HepG2 (cell line): ENCODE measurements at regions not wholly inside any gene's neighbourhood (a gene's known extent, or its start where the extent isn't known, plus 50 kb on each side); places are given as distances from the start of the nearest gene placed in this dataset.

Experiments used
- ATAC-seq: fragments of 200-7000 bp; cut with Tn5 transposase; 3 replicates; pipeline ENCODE4 v1.9.1; 2020; ENCODE audit warnings: mild to moderate bottlenecking, moderate library complexity
- BruUV-seq: library from RNA; stranded (reverse); fragments of 400-500 nt; replicated peaks from 2 replicates; lab custom pipeline; 2021; lab: Mats Ljungman, UMichigan
- CTCF ChIA-PET: fragments of 300-600 bp; formaldehyde crosslinking; extraction: SDS; loops from one replicate; lab custom pipeline; 2021; ENCODE audit warnings: low total read pairs, inconsistent platforms, low intra/inter-chr PET ratio; lab: Yijun Ruan, JAX
- POLR2A ChIA-PET: fragments of 350-600 bp; sonication (Branson Sonifier 250); formaldehyde crosslinking; loops from one replicate; lab custom pipeline; 2020; ENCODE audit warnings: antibody characterized with exemption, inconsistent platforms; lab: Yijun Ruan, JAX
- DNase-seq: peaks from one replicate; pipeline ENCODE4 v3.0.0-alpha.2; 2015; ENCODE audit warnings: low spot score
- FAIRE-seq: peaks from 3 replicates; lab custom pipeline; 2011; peaks lifted over from hg19 to GRCh38; lab: Jason Lieb, UNC
- H2AFZ ChIP-seq: one replicate; pipeline ENCODE4 v1.6.1; 2011; ENCODE audit warnings: low read length, inconsistent platforms
- H3K27ac ChIP-seq: fragments of 300-600 bp; 3 replicates; pipeline ENCODE4 v1.8.0; 2011; ENCODE audit warnings: mixed run types, mild to moderate bottlenecking, mixed read lengths, low read length, inconsistent platforms; ENCODE audit not compliant: insufficient read depth; ENCODE audit errors: extremely low read length
- H3K27me3 ChIP-seq, 2 experiments: fragments of 200-600 bp in 1 of 2; 2 replicates in 1 of 2; 3 replicates in 1 of 2; pipeline versions ENCODE4 v1.6.0 to v1.8.0; 2011; ENCODE audit warnings: low read length in 2 of 2, mild to moderate bottlenecking in 2 of 2, moderate library complexity in 2 of 2, inconsistent platforms in 1 of 2; ENCODE audit not compliant: insufficient read depth in 2 of 2, control insufficient read depth in 1 of 2
- H3K36me3 ChIP-seq, 2 experiments: fragments of 200-600 bp in 1 of 2; replicated peaks in 1 of 2; 2 replicates in 1 of 2; 3 replicates in 1 of 2; pipeline versions ENCODE4 v1.5.1 to v1.8.0; 2011; ENCODE audit warnings: low read length in 2 of 2, inconsistent platforms in 1 of 2; ENCODE audit not compliant: insufficient read depth in 2 of 2, control insufficient read depth in 1 of 2
- H3K4me1 ChIP-seq: 2 replicates; pipeline ENCODE4 v1.5.1; 2012; ENCODE audit warnings: low read length, inconsistent platforms; ENCODE audit not compliant: insufficient read depth
- H3K4me2 ChIP-seq: 2 replicates; pipeline ENCODE4 v1.6.0; 2011; ENCODE audit warnings: low read depth, low read length, inconsistent platforms
- H3K4me3 ChIP-seq, 3 experiments: fragments of 200-600 bp in 1 of 3; sonication (generic), shearing (Covaris generic) in 1 of 3; replicated peaks in 1 of 3; 2 replicates each; pipeline ENCODE4 v1.5.1; 2011 to 2016; ENCODE audit warnings: low read length in 3 of 3, inconsistent platforms in 2 of 3, low read depth in 2 of 3, mild to moderate bottlenecking in 2 of 3, control low read depth in 1 of 3, mixed read lengths in 1 of 3; ENCODE audit not compliant: insufficient read depth in 1 of 3
- H3K79me2 ChIP-seq: one replicate; pipeline ENCODE4 v1.6.1; 2011; ENCODE audit warnings: low read length, inconsistent platforms; ENCODE audit not compliant: insufficient read depth
- H3K9ac ChIP-seq: 2 replicates; pipeline ENCODE4 v1.6.0; 2011; ENCODE audit warnings: mild to moderate bottlenecking, low read depth, low read length, inconsistent platforms; ENCODE audit not compliant: insufficient read depth
- H3K9me3 ChIP-seq: 2 replicates; pipeline ENCODE4 v1.5.1; 2012; ENCODE audit warnings: mild to moderate bottlenecking, low read length
- H4K20me1 ChIP-seq: 2 replicates; pipeline ENCODE4 v1.6.0; 2011; ENCODE audit warnings: inconsistent platforms, mild to moderate bottlenecking, low read length, moderate library complexity; ENCODE audit not compliant: insufficient read depth
- ARNT2 ChIP-seq: sonication (generic); formaldehyde crosslinking; IDR thresholded peaks from 2 replicates; pipeline ENCODE4 v1.8.0; 2022; ENCODE audit warnings: mild to moderate bottlenecking, low read depth, missing genetic modification reagents, moderate library complexity
- ELK4 ChIP-seq: sonication (generic); formaldehyde crosslinking; IDR thresholded peaks from 2 replicates; pipeline ENCODE4 v1.9.0; 2021; ENCODE audit warnings: missing genetic modification reagents, borderline replicate concordance
- KLF11 ChIP-seq: IDR thresholded peaks from 2 replicates; pipeline ENCODE4 v1.6.1; 2016; ENCODE audit warnings: missing compliant biosample characterization
- LCORL ChIP-seq, 2 experiments: fragments of 450-650 bp in 1 of 2; sonication (generic) in 1 of 2; formaldehyde crosslinking in 1 of 2; IDR thresholded peaks; 2 replicates each; pipeline versions ENCODE4 v1.5.0 to v1.6.1; 2017 to 2020; ENCODE audit warnings: antibody characterized with exemption in 1 of 2, missing genetic modification reagents in 1 of 2
- LRRFIP1 ChIP-seq: sonication (generic); formaldehyde crosslinking; conservative IDR thresholded peaks from 2 replicates; pipeline ENCODE4 v1.4.0; 2020; ENCODE audit warnings: missing genetic modification reagents
- ONECUT2 ChIP-seq: sonication (generic); formaldehyde crosslinking; IDR thresholded peaks from 2 replicates; pipeline ENCODE4 v1.4.0; 2020; ENCODE audit warnings: missing genetic modification reagents
- PATZ1 ChIP-seq: sonication (generic); formaldehyde crosslinking; IDR thresholded peaks from 2 replicates; pipeline ENCODE4 v1.4.0; 2020; ENCODE audit warnings: missing genetic modification reagents
- PCBP1 ChIP-seq: fragments of 200-400 bp; formaldehyde crosslinking; IDR thresholded peaks from 2 replicates; pipeline ENCODE4 v1.6.1; 2017; ENCODE audit warnings: mild to moderate bottlenecking, low read depth, low read length, borderline replicate concordance
- SP140L ChIP-seq: sonication (generic); formaldehyde crosslinking; IDR thresholded peaks from 2 replicates; pipeline ENCODE4 v1.4.0; 2020; ENCODE audit warnings: missing genetic modification reagents, borderline replicate concordance
- ZFX ChIP-seq: sonication (generic); formaldehyde crosslinking; IDR thresholded peaks from 2 replicates; pipeline ENCODE4 v1.4.0; 2020; ENCODE audit warnings: mild to moderate bottlenecking, low read depth, missing genetic modification reagents, moderate library complexity
- ZMYM3 ChIP-seq: sonication (generic); formaldehyde crosslinking; IDR thresholded peaks from 2 replicates; pipeline ENCODE4 v1.5.1; 2020; ENCODE audit warnings: mild to moderate bottlenecking, missing genetic modification reagents
- ZNF652 ChIP-seq: IDR thresholded peaks from 2 replicates; pipeline ENCODE4 v1.6.1; 2016; ENCODE audit warnings: low read depth, borderline replicate concordance
- ZNF703 ChIP-seq: sonication (generic); formaldehyde crosslinking; IDR thresholded peaks from 2 replicates; pipeline ENCODE4 v1.5.1; 2020; ENCODE audit warnings: missing genetic modification reagents, mild to moderate bottlenecking, moderate library complexity, borderline replicate concordance
- ZNF710 ChIP-seq: sonication (generic); formaldehyde crosslinking; IDR thresholded peaks from 2 replicates; pipeline ENCODE4 v1.5.0; 2020; ENCODE audit warnings: mild to moderate bottlenecking, missing genetic modification reagents, borderline replicate concordance
- ZNF737 ChIP-seq: sonication (generic); formaldehyde crosslinking; IDR thresholded peaks from 2 replicates; pipeline ENCODE4 v1.5.0; 2020; ENCODE audit warnings: missing genetic modification reagents, mild to moderate bottlenecking, borderline replicate concordance
- ZSCAN31 ChIP-seq: sonication (generic); formaldehyde crosslinking; IDR thresholded peaks from 2 replicates; pipeline ENCODE4 v1.5.0; 2020; ENCODE audit warnings: low read depth, mild to moderate bottlenecking, missing genetic modification reagents
- WGBS: methylation state at CpG from one replicate; pipeline ENCODE4 v1.1.6; 2017; ENCODE audit warnings: low lambda C conversion rate; 5-methylcytosine and 5-hydroxymethylcytosine counted together
- in situ Hi-C: cut with HindIII; loops from 2 replicates; pipeline ENCODE4 v1.10.0; 2017; ENCODE audit warnings: low pct_unique_long_range_greater_than_20kb; ENCODE audit not compliant: extremely low pct_ligation_motif_present
- intact Hi-C: fragments of 100-400 bp; cut with micrococcal nuclease; formaldehyde crosslinking; loops from one replicate; pipeline ENCODE4 v1.10.0; 2022; ENCODE audit not compliant: unreplicated experiment

- no peak for TF ChIP-seq ZFX (CRISPR knock-in tag)
- no peak for TF ChIP-seq ZNF652 (CRISPR knock-in tag)
- TF ChIP-seq ELK4 (CRISPR knock-in tag): no peak
- no peak for TF ChIP-seq PATZ1
- no peak for TF ChIP-seq ZMYM3 (CRISPR knock-in tag)
- TF ChIP-seq LRRFIP1 (CRISPR knock-in tag): no peak
- TF ChIP-seq ZNF737 (CRISPR knock-in tag): no peak
- TF ChIP-seq KLF11 (CRISPR knock-in tag): no peak
- TF ChIP-seq PCBP1: no peak
- no peak for TF ChIP-seq ARNT2 (CRISPR knock-in tag)
- TF ChIP-seq ZNF703: no peak
- no peak for TF ChIP-seq ZNF710 (CRISPR knock-in tag)
- no peak for TF ChIP-seq ZSCAN31 (CRISPR knock-in tag)
- TF ChIP-seq LCORL (IDR thresholded peaks at IDR 0.05): no peak
- TF ChIP-seq LCORL (CRISPR knock-in tag; IDR thresholded peaks at IDR 0.05): no peak
- no peak for TF ChIP-seq SP140L (CRISPR knock-in tag)
- no peak for TF ChIP-seq ONECUT2
- ChIA-PET CTCF (no interaction called here), POLR2A (no interaction called here)
- no peak overlapping the region for H3K4me2 ChIP-seq
- H3K27ac ChIP-seq: no peak overlapping the region
- H4K20me1 ChIP-seq: no peaks in the 10 kb centered on the region
- 3% methylated on average over 3 of the region's 3 CpGs for WGBS
- no peak overlapping the region for H2AFZ ChIP-seq
- DNase-seq (no peak), ATAC-seq (no peak), FAIRE-seq (no peak)
- no peak overlapping the region for H3K4me3 ChIP-seq
- no TSS peak for BruUV-seq
- in situ Hi-C loops (no loop called here), intact Hi-C loops (no loop called here)
- H3K27me3 ChIP-seq: no peaks in the 10 kb centered on the region
- H3K36me3 ChIP-seq: no peaks in the 10 kb centered on the region
- peaks cover 20% of the 10 kb centered on the region for H3K4me1 ChIP-seq
- H3K9ac ChIP-seq: no peak overlapping the region
- no peaks in the 10 kb centered on the region for H3K79me2 ChIP-seq
- no peaks in the 10 kb centered on the region for H3K9me3 ChIP-seq
Measured at GRCh38 chr1:91120421-91120820, 98.6 kb upstream of the ZNF644 start.
